HG02610 (cell line): ENCODE measurements at regions not wholly inside any gene's neighbourhood (a gene's known extent, or its start where the extent isn't known, plus 50 kb on each side); places are given as distances from the start of the nearest gene placed in this dataset.

Experiments used
- ATAC-seq: cut with Tn5 transposase; IDR thresholded peaks from one replicate; pipeline ENCODE4 v1.9.1; 2021; ENCODE audit warnings: mild to moderate bottlenecking, moderate library complexity; ENCODE audit not compliant: unreplicated experiment

- no peak for ATAC-seq
These were observed 210.6 kb downstream of the QDPR start for GRCh38 chr4:17301266-17301665.

DNA sequence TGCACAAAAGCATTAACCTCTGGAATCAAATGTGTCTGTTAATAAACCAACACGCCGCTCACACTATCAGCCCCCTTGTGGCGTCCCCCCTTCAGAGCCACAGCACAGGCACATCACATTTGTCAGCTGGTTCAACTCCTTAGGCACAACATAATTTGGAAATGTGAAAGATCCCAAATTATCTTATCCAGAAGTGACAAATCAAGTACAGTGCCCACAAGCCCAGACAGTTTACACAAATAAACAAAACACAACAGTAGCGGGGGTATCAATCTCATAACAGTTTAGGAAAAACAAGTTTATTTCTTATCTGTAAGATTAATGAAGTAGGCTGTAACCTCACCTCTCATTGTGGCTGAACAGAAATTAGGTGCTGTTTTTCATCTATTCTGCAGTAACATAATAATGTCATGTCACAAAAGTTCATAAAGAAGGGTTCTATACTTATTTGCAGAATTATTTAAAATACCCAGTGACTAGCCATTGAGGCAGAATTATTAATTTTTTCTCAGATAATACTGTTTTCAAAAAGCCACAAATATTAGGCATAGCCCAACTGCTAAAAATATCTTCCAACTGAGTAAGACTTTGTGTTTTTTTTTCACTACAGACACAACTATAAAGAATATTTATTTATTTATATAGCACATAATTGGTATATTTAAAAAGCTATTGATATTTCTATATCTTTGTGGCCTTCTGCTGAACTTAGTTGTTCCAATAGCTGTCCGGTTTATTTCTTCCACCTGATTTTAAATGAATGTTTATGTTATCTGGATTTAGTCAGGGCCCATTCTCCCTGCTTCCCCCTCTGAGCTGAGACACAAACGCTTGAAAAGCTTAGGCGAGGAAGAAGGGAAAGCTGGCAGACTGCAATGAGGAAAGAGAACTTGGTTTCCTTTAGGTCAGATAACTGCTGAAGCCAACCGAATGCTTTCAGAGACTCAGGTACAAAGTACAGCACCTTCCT is 214.7 kb downstream of the QDPR start:
- no peak for ATAC-seq

DNA sequence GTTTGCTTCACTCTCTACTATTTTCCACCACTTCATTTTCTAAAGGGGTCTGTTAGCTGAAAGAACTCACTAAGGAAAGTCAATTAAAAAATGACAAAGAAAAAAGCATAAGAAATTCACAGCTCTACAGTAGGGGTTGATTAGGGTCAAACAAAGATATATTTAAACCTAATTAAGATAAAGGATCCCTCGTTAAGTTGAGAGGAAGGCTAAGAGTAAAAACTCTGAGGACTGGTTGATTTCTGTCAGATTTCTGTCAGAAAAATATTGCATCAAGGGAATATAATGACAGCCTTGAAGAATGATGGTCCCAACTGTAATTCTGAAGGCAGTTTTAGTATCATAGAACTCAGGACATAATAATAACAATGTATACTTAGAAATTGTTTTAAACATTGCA is 218.0 kb downstream of the QDPR start:
- no peak for ATAC-seq

DNA sequence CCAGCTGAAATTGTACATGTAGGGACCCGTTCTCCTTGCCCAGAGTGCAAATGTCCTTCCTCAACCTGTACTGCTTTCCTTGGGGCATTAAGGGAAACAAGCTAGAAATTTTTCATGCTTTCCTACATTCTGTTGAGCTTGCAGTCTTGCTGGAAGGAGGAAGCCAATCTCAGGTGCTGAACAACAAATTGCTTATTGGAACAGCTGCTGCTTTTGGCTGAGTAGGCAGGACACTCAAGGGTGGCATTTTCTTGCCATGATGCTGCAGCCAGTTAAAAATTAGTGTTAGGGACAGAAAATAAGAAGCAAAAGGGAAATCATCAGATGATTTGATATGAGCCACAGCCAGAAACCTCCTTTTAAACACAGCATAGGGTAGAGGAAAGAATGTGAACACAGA is 223.7 kb downstream of the QDPR start:
- ATAC-seq: no peak

- ATAC-seq: no peak
These were observed 225.0 kb downstream of the QDPR start for GRCh38 chr4:17286752-17287460.

- no peak for ATAC-seq
These were observed 226.1 kb downstream of the QDPR start for GRCh38 chr4:17285747-17286146.

DNA sequence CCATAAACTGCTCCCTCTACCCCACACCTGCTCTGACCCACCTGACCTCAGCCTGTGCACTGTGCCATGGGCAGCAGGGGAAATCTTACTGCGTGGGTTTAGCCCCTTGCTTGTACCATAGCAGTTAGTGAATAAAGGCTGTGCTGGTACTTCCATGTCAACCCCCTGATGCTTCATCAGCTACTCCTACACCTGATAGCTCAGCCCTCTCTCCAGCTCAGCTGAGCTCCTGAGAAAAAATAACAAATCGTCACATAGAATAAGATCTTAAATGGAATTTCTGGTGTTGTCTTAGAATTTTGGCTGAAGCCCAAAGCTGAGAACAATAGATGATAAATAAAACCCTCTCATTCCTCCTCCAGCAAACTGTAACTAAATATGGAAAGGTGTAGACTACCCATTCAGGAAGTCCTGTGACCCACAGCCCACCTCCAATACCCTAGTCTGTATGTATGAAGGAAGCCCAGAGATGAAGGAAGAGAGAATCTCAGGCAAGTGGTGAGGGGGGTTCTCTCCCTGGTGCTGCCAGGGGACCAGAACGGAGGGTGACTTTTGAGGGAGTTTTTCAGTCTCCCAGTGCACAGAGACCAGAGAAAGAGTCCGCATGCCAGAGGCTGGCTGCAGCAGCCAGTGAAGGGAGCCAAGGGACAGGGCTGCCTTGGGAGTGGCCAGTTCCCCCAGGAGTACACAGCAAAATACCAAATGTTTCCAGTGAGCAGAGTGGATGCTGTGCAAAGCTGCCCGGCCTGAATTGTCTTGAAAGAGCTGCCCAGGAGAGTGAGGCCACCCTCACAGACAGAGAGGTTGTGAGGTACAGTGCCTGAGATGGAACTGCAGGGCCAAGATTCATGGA is 227.3 kb downstream of the QDPR start:
- no peak for ATAC-seq

GRCh38 chr4:17283832-17284231 is 228.1 kb downstream of the QDPR start:
- ATAC-seq: no peak

DNA sequence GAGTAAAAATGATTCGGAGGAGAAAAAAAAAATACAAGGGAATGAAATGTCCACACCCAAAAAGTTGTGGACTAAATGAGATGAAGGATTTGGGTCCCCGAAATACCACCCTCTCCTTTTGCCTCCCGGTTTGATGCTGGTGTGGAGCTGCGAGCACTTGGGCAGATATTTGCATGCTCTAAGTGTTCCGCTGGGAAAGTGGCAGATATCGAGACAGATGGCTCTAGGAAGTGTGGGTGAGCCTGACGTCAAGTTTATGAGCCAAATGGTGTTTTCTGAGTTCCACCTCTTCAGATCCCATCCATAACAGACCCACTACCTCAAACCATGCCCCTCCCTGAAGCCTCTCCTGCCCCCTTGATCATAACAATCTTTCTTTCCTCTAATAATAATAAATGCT is 228.6 kb downstream of the QDPR start:
- ATAC-seq: no peak

GRCh38 chr4:17280261-17281018 is 231.4 kb downstream of the QDPR start:
- ATAC-seq: no peak

GRCh38 chr4:17276776-17277175 is 235.1 kb downstream of the QDPR start:
- ATAC-seq: no peak

DNA sequence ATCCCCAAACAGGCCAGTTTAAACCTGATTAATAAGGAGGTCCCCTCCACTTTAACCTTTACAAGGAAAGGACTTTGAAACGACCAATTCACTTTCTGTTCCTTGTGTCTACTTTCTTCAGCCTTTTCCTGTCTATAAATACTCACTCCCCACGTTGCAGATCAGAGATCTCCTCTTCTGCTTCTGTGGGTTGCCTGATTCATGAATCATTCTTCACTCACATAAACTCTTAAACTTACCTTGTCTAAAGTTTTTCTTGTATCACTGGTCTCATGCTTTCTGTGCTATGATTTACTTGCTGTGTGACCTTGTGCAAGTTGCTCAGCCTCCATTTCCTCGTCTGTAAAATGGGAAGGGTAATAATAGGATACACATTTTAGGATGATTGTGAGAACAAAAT is 236.1 kb downstream of the QDPR start:
- no peak for ATAC-seq

DNA sequence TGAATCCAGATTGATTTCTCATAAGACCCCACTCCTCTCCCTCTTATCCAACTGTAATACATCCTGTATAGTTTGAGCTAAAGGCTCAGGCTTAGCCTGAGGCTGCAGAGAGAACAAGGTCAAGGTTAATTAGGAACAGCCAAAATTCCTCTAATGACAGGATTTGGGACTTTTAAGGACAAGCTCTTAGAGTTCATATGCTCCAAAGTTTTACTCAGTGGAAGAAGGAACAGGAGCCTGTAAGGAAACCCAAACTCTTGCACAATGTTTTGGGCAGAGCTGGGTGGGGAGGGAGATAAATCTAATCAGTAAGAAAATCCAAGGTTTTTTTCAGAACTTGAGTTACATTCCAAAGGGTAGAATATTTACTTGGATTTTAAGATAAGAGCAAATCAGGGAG is 238.8 kb downstream of the QDPR start:
- no peak for ATAC-seq

- ATAC-seq: no peak
These were observed 239.7 kb downstream of the QDPR start for GRCh38 chr4:17272154-17272553.

GRCh38 chr4:17265653-17266052 is 246.2 kb downstream of the QDPR start:
- ATAC-seq: no peak

- ATAC-seq: no peak
These were observed 246.8 kb downstream of the QDPR start for GRCh38 chr4:17265139-17265538.

DNA sequence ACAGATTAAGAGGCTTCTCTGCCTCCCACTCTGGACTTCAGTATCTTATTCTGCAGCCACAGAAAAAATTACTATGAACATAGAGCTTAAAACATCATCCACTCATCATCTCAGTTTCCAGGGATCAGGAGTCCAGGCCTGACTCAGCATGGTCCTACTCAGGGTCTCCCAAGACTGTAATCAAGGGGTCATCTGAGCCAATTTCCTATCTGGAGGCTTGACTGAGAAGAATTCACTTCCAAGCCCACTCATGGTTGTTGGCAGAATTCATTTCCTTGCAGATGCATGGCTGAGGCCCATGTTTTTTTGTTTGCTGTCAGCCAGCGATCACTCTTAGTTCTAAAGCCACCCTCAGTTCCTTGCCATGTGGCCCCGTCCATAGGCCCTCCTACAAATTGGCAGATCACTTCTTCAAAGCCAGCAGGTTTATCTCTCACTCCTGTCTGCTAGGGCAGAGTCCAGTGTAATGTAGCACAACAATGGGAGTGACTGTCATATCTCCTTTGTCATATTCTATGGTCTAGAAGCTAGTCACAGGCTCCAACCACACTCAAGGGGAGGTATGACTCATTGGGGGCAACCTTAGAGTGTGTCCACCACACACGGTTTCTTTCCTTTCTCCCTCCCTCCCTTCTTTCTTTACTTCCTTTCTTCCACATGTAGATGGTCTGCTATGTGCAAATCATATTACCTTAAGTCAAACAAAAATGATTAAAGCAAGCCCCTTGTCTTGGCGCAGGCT is 251.6 kb downstream of the QDPR start:
- ATAC-seq: peak; percentile 64

- ATAC-seq: no peak
These were observed 253.8 kb downstream of the QDPR start for GRCh38 chr4:17258106-17258505.

GRCh38 chr4:17252131-17252530 is 259.8 kb downstream of the QDPR start:
- ATAC-seq: no peak

DNA sequence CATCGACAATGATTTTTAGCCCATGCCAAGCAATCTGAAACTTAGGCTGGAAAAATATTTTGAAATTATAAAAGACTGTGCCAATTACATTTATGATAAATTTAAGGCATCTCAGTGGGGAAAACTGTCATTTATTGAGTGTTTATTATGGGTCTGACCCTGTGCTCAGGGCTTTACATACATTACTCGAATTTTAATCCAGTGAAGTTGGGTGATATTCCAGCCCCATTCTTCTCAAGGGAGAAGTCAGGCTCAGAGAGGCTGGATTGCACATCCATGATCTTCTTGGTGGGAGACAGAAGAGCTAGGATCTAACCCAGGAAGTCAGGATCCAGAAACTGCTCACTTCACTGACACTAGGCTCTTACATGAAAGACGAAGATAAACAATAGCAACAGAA is 260.8 kb downstream of the QDPR start:
- no peak for ATAC-seq
